ENCODE measurements at regions not wholly inside any gene's neighbourhood (a gene's known extent, or its start where the extent isn't known, plus 50 kb on each side); places are given as distances from the start of the nearest gene placed in this dataset.

DNA sequence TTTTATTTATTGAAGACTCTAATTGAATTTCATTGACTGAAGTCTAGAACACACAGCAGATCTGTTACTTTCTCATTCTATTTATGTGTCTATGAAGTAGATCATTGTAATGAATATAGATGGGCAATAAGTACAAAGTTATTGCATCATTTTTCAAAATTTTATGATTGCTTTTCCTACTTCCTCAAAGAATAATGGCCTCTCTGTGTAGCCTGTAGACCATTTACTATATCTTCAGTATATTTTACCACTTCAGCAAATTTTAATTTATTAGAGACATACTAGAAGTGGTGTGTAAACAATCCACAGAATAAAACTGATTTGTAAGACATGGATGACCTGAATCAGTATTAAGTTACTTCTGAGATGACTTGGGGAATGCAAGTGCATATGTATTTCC lies 291.7 kb upstream of the FAR2 start:
- H3K9me3 ChIP-seq (ENCODE audit: control insufficient read depth in 2 of 3, low read length in 3 of 3) = no peaks in the 10 kb centered on the region
- intact Hi-C loops (cut with micrococcal nuclease) = no loop called here
- H3K4me1 ChIP-seq (ENCODE audit: control insufficient read depth in 2 of 2, insufficient read depth in 2 of 2, low read length in 2 of 2) = no peaks in the 10 kb centered on the region
- Mint-ChIP-seq H3K36me3 (no peaks in the 10 kb centered on the region), H3K4me3 (no peak overlapping the region), H3K4me1 (no peaks in the 10 kb centered on the region), H3K9me3 (peaks cover 0 to 8% (median 0%) of the 10 kb centered on the region in 11 donors), H3K27ac (no peak overlapping the region), H3K27me3 (peaks cover 0 to 8% (median 3%) of the 10 kb centered on the region in 5 donors)
- no peak overlapping the region for H3K27ac ChIP-seq (ENCODE audit: low read depth, low read length)
- DNase-seq (no peak), ATAC-seq (no peak)
- no peaks in the 10 kb centered on the region for H3K27me3 ChIP-seq (ENCODE audit: control insufficient read depth in 2 of 2, insufficient read depth in 2 of 2, low read length in 2 of 2)
- CTCF ChIA-PET = no interaction called here
- H3K36me3 ChIP-seq (ENCODE audit: control insufficient read depth in 2 of 3, insufficient read depth in 3 of 3, low read length in 3 of 3) = no peaks in the 10 kb centered on the region
- POLR2A ChIA-PET = no interaction called here
- H3K4me3 ChIP-seq (ENCODE audit: low read length) = no peak overlapping the region

DNA sequence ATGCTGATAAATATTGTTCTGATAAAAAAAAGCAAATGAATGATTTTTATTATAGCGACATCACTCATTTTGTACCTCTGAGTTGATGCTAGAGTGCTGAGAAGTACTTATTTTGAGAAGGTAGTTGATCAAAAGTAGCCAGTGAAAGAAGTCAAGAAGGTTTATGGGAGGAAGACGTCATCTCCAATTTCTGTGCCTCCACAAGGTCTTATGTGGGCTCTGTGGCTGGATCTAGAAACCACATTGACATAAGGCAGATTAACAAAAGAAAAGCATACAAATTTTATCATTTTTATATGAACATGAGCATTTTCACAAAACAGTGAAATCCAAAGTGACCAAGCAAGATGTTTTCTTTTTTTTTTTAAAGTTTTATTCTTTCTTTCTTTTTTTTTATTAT lies 289.5 kb upstream of the FAR2 start:
- intact Hi-C loops (cut with micrococcal nuclease) = no loop called here
- DNase-seq = no peak
- Mint-ChIP-seq H3K9me3 (peaks cover 0 to 7% (median 0%) of the 10 kb centered on the region in 11 donors), H3K27me3 (peaks cover 0 to 11% (median 5%) of the 10 kb centered on the region in 5 donors), H3K27ac (no peak overlapping the region), H3K36me3 (no peaks in the 10 kb centered on the region), H3K4me3 (no peak overlapping the region), H3K4me1 (no peaks in the 10 kb centered on the region)
- H3K9me3 ChIP-seq (ENCODE audit: control insufficient read depth in 2 of 3, low read length in 3 of 3) = no peaks in the 10 kb centered on the region
- CTCF ChIA-PET = no interaction called here
- no peaks in the 10 kb centered on the region for H3K27me3 ChIP-seq (ENCODE audit: control insufficient read depth in 2 of 2, insufficient read depth in 2 of 2, low read length in 2 of 2)
- no peak overlapping the region for H3K27ac ChIP-seq (ENCODE audit: low read depth, low read length)
- POLR2A ChIA-PET = no interaction called here
- H3K4me1 ChIP-seq (ENCODE audit: control insufficient read depth in 2 of 2, insufficient read depth in 2 of 2, low read length in 2 of 2) = no peaks in the 10 kb centered on the region
- no peak for ATAC-seq
- no peak overlapping the region for H3K4me3 ChIP-seq (ENCODE audit: low read length)
- no peaks in the 10 kb centered on the region for H3K36me3 ChIP-seq (ENCODE audit: control insufficient read depth in 2 of 3, insufficient read depth in 3 of 3, low read length in 3 of 3)

DNA sequence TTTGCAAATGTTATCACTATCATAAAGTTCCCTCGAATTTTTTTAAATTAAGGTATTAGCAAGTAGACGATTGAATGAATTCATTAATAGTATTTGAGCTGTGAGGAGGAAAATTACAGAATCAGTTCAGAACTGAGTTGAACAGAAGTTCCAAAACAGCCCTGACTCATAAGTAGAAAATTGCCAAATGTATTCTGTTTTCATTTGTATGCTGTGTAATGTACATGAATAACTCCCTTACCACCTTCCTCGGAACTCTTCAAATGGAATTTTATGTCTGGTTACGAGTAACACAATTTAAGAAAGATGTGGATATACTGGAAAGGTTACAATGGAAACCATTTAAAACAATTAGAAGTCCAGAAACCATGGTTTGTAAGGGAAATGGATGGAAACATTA lies 283.3 kb upstream of the FAR2 start:
- intact Hi-C loops (cut with micrococcal nuclease) = no loop called here
- Mint-ChIP-seq H3K4me1 (no peaks in the 10 kb centered on the region), H3K27me3 (peaks cover 0 to 7% (median 5%) of the 10 kb centered on the region in 5 donors), H3K36me3 (no peaks in the 10 kb centered on the region), H3K9me3 (peaks cover 0 to 7% (median 0%) of the 10 kb centered on the region in 11 donors), H3K4me3 (no peak overlapping the region), H3K27ac (no peak overlapping the region)
- ChIA-PET POLR2A (no interaction called here), CTCF (no interaction called here)
- no peak for ATAC-seq
- Histone ChIP-seq H3K4me1 (ENCODE audit: control insufficient read depth in 2 of 2, insufficient read depth in 2 of 2, low read length in 2 of 2) (no peaks in the 10 kb centered on the region), H3K27me3 (ENCODE audit: control insufficient read depth in 2 of 2, insufficient read depth in 2 of 2, low read length in 2 of 2) (no peaks in the 10 kb centered on the region), H3K4me3 (ENCODE audit: low read length) (no peak overlapping the region), H3K9me3 (ENCODE audit: control insufficient read depth in 2 of 3, low read length in 3 of 3) (no peaks in the 10 kb centered on the region), H3K27ac (ENCODE audit: low read depth, low read length) (no peak overlapping the region), H3K36me3 (ENCODE audit: control insufficient read depth in 2 of 3, insufficient read depth in 3 of 3, low read length in 3 of 3) (no peaks in the 10 kb centered on the region)
- no peak for DNase-seq

DNA sequence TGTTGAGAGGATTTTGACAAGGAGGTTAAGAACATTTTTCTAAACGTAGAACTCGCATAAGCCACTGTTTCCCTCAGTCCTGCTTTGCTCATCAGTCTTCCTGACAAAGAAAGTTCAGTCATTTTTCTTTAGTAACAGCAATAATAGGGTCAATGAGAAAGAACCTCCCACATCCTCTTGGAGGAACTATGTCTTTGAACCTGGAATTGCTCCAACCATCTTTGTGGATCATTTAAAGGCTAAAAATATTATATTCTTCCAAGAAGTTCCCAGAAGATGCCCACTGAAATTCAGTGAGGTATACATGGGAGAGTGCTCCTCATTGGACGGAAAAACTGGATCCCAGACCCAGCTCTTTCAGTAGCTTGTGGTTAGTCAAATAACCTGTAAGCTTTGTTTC lies 282.8 kb upstream of the FAR2 start:
- H3K9me3 ChIP-seq (ENCODE audit: control insufficient read depth in 2 of 3, low read length in 3 of 3) = no peaks in the 10 kb centered on the region
- POLR2A ChIA-PET = no interaction called here
- H3K27me3 Mint-ChIP-seq = peaks cover 0 to 7% (median 5%) of the 10 kb centered on the region in 5 donors

DNA sequence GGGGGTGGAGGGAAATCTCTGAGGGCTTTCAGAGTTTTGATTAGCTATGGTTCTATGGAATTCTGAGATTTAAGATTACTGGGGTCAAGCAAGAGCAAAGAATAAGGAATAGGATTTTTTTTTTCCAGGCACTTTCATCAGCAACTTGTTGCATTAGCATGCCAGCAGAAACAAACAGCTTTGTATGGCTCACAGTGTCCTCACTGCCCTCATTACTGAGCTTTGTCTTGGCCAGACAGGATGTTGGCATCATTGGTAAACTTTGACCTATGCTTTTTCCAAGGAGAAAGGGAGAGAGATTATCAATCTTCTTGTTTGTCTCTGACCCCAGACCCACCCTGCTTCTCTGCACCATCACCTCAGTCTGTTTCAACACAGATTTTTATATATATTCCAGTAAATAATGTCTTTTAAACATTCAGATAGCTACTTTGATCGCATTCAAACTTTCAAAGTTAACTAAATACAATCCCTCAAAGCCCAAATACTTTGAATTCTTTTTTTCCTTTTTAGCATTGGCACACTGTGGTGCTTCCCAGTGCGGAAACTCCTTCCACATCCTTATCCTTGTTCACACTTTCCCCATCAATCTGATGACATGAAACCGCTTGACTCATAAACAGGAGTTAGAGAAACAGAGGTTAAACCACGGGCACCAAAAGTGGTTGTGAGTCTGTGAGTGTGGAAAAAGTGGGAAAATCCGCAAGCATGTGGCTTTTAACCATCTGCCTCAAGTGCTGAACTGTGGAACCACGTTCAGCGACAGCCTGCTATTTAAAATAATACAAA lies 282.2 kb upstream of the FAR2 start:
- Mint-ChIP-seq H3K9me3 (peaks cover 0 to 7% (median 0%) of the 10 kb centered on the region in 11 donors), H3K27me3 (peaks cover 0 to 7% (median 5%) of the 10 kb centered on the region in 5 donors), H3K36me3 (no peaks in the 10 kb centered on the region), H3K4me3 (no peak overlapping the region), H3K4me1 (no peaks in the 10 kb centered on the region), H3K27ac (no peak overlapping the region)
- POLR2A ChIA-PET = no interaction called here
- Histone ChIP-seq H3K4me1 (ENCODE audit: control insufficient read depth in 2 of 2, insufficient read depth in 2 of 2, low read length in 2 of 2) (no peaks in the 10 kb centered on the region), H3K36me3 (ENCODE audit: control insufficient read depth in 2 of 3, insufficient read depth in 3 of 3, low read length in 3 of 3) (no peaks in the 10 kb centered on the region), H3K4me3 (ENCODE audit: low read length) (no peak overlapping the region), H3K27ac (ENCODE audit: low read depth, low read length) (no peak overlapping the region), H3K27me3 (ENCODE audit: control insufficient read depth in 2 of 2, insufficient read depth in 2 of 2, low read length in 2 of 2) (no peaks in the 10 kb centered on the region), H3K9me3 (ENCODE audit: control insufficient read depth in 2 of 3, low read length in 3 of 3) (no peaks in the 10 kb centered on the region)
- CTCF ChIA-PET = no interaction called here
- intact Hi-C loops (cut with micrococcal nuclease) = no loop called here
- DNase-seq = no peak
- no peak for ATAC-seq

More for the DNA sequence above, 282.8 kb upstream of the FAR2 start:
- no peak overlapping the region for H3K4me3 ChIP-seq (ENCODE audit: low read length)
- no peak overlapping the region for H3K27ac Mint-ChIP-seq
- DNase-seq (no peak), ATAC-seq (no peak)
- no peaks in the 10 kb centered on the region for H3K4me1 ChIP-seq (ENCODE audit: control insufficient read depth in 2 of 2, insufficient read depth in 2 of 2, low read length in 2 of 2)
- no peaks in the 10 kb centered on the region for H3K27me3 ChIP-seq (ENCODE audit: control insufficient read depth in 2 of 2, insufficient read depth in 2 of 2, low read length in 2 of 2)
- CTCF ChIA-PET = no interaction called here
- peaks cover 0 to 7% (median 0%) of the 10 kb centered on the region in 11 donors for H3K9me3 Mint-ChIP-seq
- no peak overlapping the region for H3K27ac ChIP-seq (ENCODE audit: low read depth, low read length)
- intact Hi-C loops (cut with micrococcal nuclease) = no loop called here
- H3K4me1 Mint-ChIP-seq = no peaks in the 10 kb centered on the region
- H3K4me3 Mint-ChIP-seq = no peak overlapping the region
- no peaks in the 10 kb centered on the region for H3K36me3 Mint-ChIP-seq
- no peaks in the 10 kb centered on the region for H3K36me3 ChIP-seq (ENCODE audit: control insufficient read depth in 2 of 3, insufficient read depth in 3 of 3, low read length in 3 of 3)

DNA sequence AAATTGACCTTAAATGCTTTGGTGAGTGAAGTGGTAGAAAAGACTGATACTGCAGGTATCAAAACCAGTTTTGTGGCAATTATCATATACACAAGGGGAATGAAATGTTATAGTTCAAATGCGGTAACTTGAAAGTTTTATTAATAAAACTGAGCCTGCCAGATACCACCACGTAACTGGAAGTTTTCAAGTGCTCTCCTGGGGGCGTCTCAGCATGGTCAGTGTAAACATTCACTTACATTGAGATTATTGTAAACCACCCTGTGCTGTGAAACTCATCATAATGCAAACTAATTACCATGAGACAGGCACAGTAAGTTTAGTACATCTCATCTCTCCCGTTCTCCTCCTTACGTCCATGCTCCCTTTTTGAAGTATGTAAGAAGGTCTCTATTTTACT lies 280.7 kb upstream of the FAR2 start:
- CTCF ChIA-PET = interaction anchor here (0.5 kb wide), 1 partner anchor 8 kb away, joined by 3 read pairs; no protein-coding TSS in a partner anchor
- Mint-ChIP-seq H3K4me3 (no peak overlapping the region), H3K36me3 (no peaks in the 10 kb centered on the region), H3K9me3 (peaks cover 0 to 7% (median 0%) of the 10 kb centered on the region in 11 donors), H3K27ac (no peak overlapping the region), H3K27me3 (peaks cover 0 to 7% (median 5%) of the 10 kb centered on the region in 5 donors), H3K4me1 (no peaks in the 10 kb centered on the region)
- Histone ChIP-seq H3K27ac (ENCODE audit: low read depth, low read length) (no peak overlapping the region), H3K9me3 (ENCODE audit: control insufficient read depth in 2 of 3, low read length in 3 of 3) (no peaks in the 10 kb centered on the region), H3K4me1 (ENCODE audit: control insufficient read depth in 2 of 2, insufficient read depth in 2 of 2, low read length in 2 of 2) (no peaks in the 10 kb centered on the region), H3K4me3 (ENCODE audit: low read length) (no peak overlapping the region), H3K36me3 (ENCODE audit: control insufficient read depth in 2 of 3, insufficient read depth in 3 of 3, low read length in 3 of 3) (no peaks in the 10 kb centered on the region), H3K27me3 (ENCODE audit: control insufficient read depth in 2 of 2, insufficient read depth in 2 of 2, low read length in 2 of 2) (no peaks in the 10 kb centered on the region)
- POLR2A ChIA-PET = no interaction called here
- ATAC-seq = no peak
- intact Hi-C loops (cut with micrococcal nuclease) = no loop called here
- DNase-seq = no peak

DNA sequence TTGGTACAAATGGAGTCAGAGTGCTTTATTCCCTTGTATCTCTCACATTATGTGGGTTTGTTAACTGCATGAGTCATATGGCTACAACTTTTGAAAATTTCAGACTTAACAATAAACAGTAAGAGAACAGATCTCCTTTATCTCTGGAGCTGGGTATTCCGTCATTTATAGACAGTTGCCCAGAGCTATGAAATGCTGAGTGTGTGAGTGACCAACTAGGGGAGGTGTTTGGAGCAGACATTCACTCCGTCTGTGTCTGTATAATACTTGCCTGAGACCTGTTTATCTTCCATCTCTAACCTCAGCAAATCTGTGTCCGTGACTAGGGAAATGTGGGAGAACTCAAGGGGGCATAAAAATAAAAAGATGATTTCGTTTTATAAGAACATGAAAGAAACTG lies 279.9 kb upstream of the FAR2 start:
- no peaks in the 10 kb centered on the region for H3K36me3 ChIP-seq (ENCODE audit: control insufficient read depth in 2 of 3, insufficient read depth in 3 of 3, low read length in 3 of 3)
- peaks cover 0 to 5% (median 0%) of the 10 kb centered on the region in 11 donors for H3K9me3 Mint-ChIP-seq
- DNase-seq (no peak), ATAC-seq (no peak)
- CTCF ChIA-PET = no interaction called here
- no peaks in the 10 kb centered on the region for H3K4me1 ChIP-seq (ENCODE audit: control insufficient read depth in 2 of 2, insufficient read depth in 2 of 2, low read length in 2 of 2)
- no peaks in the 10 kb centered on the region for H3K27me3 ChIP-seq (ENCODE audit: control insufficient read depth in 2 of 2, insufficient read depth in 2 of 2, low read length in 2 of 2)
- no peaks in the 10 kb centered on the region for H3K36me3 Mint-ChIP-seq
- POLR2A ChIA-PET = no interaction called here
- H3K4me3 Mint-ChIP-seq = no peak overlapping the region
- H3K27me3 Mint-ChIP-seq = peaks cover 0 to 5% (median 2%) of the 10 kb centered on the region in 5 donors
- no peaks in the 10 kb centered on the region for H3K4me1 Mint-ChIP-seq
- H3K4me3 ChIP-seq (ENCODE audit: low read length) = no peak overlapping the region
- no peak overlapping the region for H3K27ac ChIP-seq (ENCODE audit: low read depth, low read length)
- no peak overlapping the region for H3K27ac Mint-ChIP-seq
- intact Hi-C loops (cut with micrococcal nuclease) = no loop called here
- H3K9me3 ChIP-seq (ENCODE audit: control insufficient read depth in 2 of 3, low read length in 3 of 3) = no peaks in the 10 kb centered on the region

Data from naive thymus-derived CD4-positive, alpha-beta T cell (primary cell).